Liver (tissue), 8 donors: ENCODE measurements at regions not wholly inside any gene's neighbourhood (a gene's known extent, or its start where the extent isn't known, plus 50 kb on each side); places are given as distances from the start of the nearest gene placed in this dataset.

Experiments used
- DNase-seq: peaks from one replicate; pipeline ENCODE4 v3.0.0-alpha.2; 2017; ENCODE audit warnings: low spot score
- H3K27ac ChIP-seq, 2 donors: one replicate each; pipeline ENCODE4 v1.7.0; 2013; ENCODE audit warnings: inconsistent platforms in 2 of 2, low read length in 2 of 2, control low read depth in 1 of 2, low read depth in 1 of 2, mild to moderate bottlenecking in 1 of 2
- H3K27me3 ChIP-seq, 4 donors: one replicate each; pipeline versions ENCODE4 v1.6.1 to v1.7.0; 2013; ENCODE audit warnings: low read length in 3 of 4, inconsistent platforms in 1 of 4, mild to moderate bottlenecking in 1 of 4, moderate library complexity in 1 of 4; ENCODE audit not compliant: control insufficient read depth in 4 of 4, insufficient read depth in 4 of 4
- H3K36me3 ChIP-seq, 4 donors: one replicate each; pipeline versions ENCODE4 v1.6.1 to v1.7.0; 2013; ENCODE audit warnings: low read length in 3 of 4, mild to moderate bottlenecking in 3 of 4, low read depth in 1 of 4, moderate library complexity in 1 of 4; ENCODE audit not compliant: control insufficient read depth in 4 of 4, insufficient read depth in 3 of 4
- H3K4me1 ChIP-seq, 4 donors: one replicate each; pipeline versions ENCODE4 v1.6.1 to v1.7.0; 2013; ENCODE audit warnings: low read length in 3 of 4, mild to moderate bottlenecking in 3 of 4, moderate library complexity in 1 of 4; ENCODE audit not compliant: control insufficient read depth in 4 of 4, insufficient read depth in 4 of 4
- H3K4me3 ChIP-seq, 3 donors: one replicate each; pipeline versions ENCODE4 v1.6.1 to v1.7.0; 2013; ENCODE audit warnings: low read length in 3 of 3, control low read depth in 1 of 3, low read depth in 1 of 3, mild to moderate bottlenecking in 1 of 3
- H3K9ac ChIP-seq, 2 donors: one replicate each; pipeline ENCODE4 v1.7.0; 2013; ENCODE audit warnings: low read length in 2 of 2, mild to moderate bottlenecking in 2 of 2, moderate library complexity in 2 of 2, control low read depth in 1 of 2, low read depth in 1 of 2
- H3K9me3 ChIP-seq, 4 donors: one replicate each; pipeline versions ENCODE4 v1.6.1 to v1.7.0; 2013; ENCODE audit warnings: low read length in 3 of 4; ENCODE audit not compliant: control insufficient read depth in 4 of 4
- EGR1 ChIP-seq, 2 donors: IDR thresholded peaks; 2 replicates each; pipeline ENCODE4 v1.6.1; 2016 to 2018; ENCODE audit warnings: antibody characterized with exemption in 2 of 2, low read depth in 2 of 2
- GABPA ChIP-seq, 2 donors: IDR thresholded peaks in 1 of 2; conservative IDR thresholded peaks in 1 of 2; 2 replicates each; pipeline ENCODE4 v1.6.1; 2016; ENCODE audit warnings: antibody characterized with exemption in 2 of 2, mild to moderate bottlenecking in 1 of 2, moderate library complexity in 1 of 2
- HNF4A ChIP-seq, 2 donors: conservative IDR thresholded peaks; 2 replicates each; pipeline ENCODE4 v1.6.1; 2016; ENCODE audit warnings: antibody characterized with exemption in 2 of 2, mild to moderate bottlenecking in 2 of 2
- HNF4G ChIP-seq: IDR thresholded peaks from 2 replicates; pipeline ENCODE4 v1.6.1; 2016; ENCODE audit warnings: antibody characterized with exemption
- JUND ChIP-seq, 2 donors: IDR thresholded peaks; 2 replicates each; pipeline ENCODE4 v1.6.1; 2016; ENCODE audit warnings: antibody characterized with exemption in 2 of 2
- NR2F2 ChIP-seq: IDR thresholded peaks from 2 replicates; pipeline ENCODE4 v1.6.1; 2016; ENCODE audit warnings: antibody characterized with exemption
- RAD21 ChIP-seq, 2 donors: IDR thresholded peaks; 2 replicates each; pipeline ENCODE4 v1.6.1; 2016; ENCODE audit warnings: antibody characterized with exemption in 2 of 2, mild to moderate bottlenecking in 2 of 2
- RXRA ChIP-seq, 2 donors: IDR thresholded peaks; 2 replicates each; pipeline ENCODE4 v1.6.1; 2017 to 2018; ENCODE audit warnings: antibody characterized with exemption in 2 of 2, mild to moderate bottlenecking in 1 of 2
- SP1 ChIP-seq: IDR thresholded peaks from 2 replicates; pipeline ENCODE4 v1.6.1; 2018; ENCODE audit warnings: antibody characterized with exemption, mild to moderate bottlenecking
- TAF1 ChIP-seq: conservative IDR thresholded peaks from 2 replicates; pipeline ENCODE4 v1.6.1; 2016; ENCODE audit warnings: antibody characterized with exemption, mild to moderate bottlenecking
- YY1 ChIP-seq: IDR thresholded peaks from 2 replicates; pipeline ENCODE4 v1.6.1; 2016; ENCODE audit warnings: antibody characterized with exemption, mild to moderate bottlenecking
- WGBS: extraction: QIAGEN DNeasy Blood & Tissue Kit; methylation state at CpG from one replicate; pipeline ENCODE4 v1.1.7; 2013; 5-methylcytosine and 5-hydroxymethylcytosine counted together
- TF ChIP-seq, protein P1 (sequence below): IDR thresholded peaks from 2 replicates; pipeline ENCODE4 v1.6.1; 2016; ENCODE audit warnings: antibody characterized with exemption
- TF ChIP-seq, protein P2 (sequence below): IDR thresholded peaks from 2 replicates; pipeline ENCODE4 v1.6.1; 2016; ENCODE audit warnings: antibody characterized with exemption, mild to moderate bottlenecking
- TF ChIP-seq, protein P3 (sequence below): IDR thresholded peaks from 2 replicates; pipeline ENCODE4 v1.6.1; 2016; ENCODE audit warnings: antibody characterized with exemption
- TF ChIP-seq, protein P4 (sequence below): IDR thresholded peaks from 2 replicates; pipeline ENCODE4 v1.6.1; 2016; ENCODE audit warnings: antibody characterized with exemption
- TF ChIP-seq, protein P5 (sequence below): fragments of 150-350 bp; IDR thresholded peaks from 2 replicates; pipeline ENCODE4 v1.5.1; 2017; ENCODE audit warnings: improper control_type of control experiment, low read depth, low read length; ENCODE audit not compliant: missing input control
- donor health status: healthy.
- donor health status: healthy.
- donor health status: healthy.
- donor health status: healthy.
- donor health status: healthy.

DNA sequence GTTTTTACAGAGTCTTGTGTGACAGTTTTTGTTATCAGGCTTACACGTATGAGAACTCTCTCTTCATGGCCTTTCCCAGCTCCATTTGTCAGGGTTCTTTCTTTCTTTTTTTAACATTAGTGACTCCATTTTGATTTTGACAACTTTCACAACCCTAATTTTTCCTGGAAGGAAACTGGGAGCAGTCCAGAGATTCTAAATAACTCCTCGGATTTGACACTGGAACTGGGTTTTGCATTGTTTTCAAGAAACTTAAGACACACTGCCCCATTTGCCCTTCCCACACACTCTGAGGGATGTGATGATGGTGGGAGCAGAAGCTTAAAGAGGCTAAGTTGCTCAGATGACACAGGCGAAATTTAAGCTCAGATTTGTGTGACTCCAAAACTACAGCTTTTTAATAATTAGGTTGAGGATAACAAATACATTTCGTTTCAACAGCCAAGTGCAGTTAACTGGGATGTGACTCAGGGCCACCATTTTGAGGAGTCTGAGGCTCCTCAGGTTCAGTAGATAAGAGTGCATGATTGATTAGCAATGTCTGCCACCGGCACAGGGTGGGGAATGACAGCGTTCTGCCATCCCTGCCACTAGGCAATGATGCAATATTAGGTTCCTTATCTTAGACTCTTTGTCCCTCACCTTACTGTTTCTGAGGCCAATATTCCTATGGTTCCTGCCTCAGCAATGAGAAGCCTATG, 95.1 kb upstream of the ATP1A1 start:
- no peaks in the 10 kb centered on the region for H3K27me3 ChIP-seq
- WGBS = 69% methylated on average over 6 of the region's 6 CpGs
- peaks cover 0 to 13% (median 7%) of the 10 kb centered on the region in 4 donors for H3K4me1 ChIP-seq
- TF ChIP-seq, protein P1, sequence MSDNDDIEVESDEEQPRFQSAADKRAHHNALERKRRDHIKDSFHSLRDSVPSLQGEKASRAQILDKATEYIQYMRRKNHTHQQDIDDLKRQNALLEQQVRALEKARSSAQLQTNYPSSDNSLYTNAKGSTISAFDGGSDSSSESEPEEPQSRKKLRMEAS = no peak
- no peak for TF ChIP-seq YY1
- TF ChIP-seq, protein P2, sequence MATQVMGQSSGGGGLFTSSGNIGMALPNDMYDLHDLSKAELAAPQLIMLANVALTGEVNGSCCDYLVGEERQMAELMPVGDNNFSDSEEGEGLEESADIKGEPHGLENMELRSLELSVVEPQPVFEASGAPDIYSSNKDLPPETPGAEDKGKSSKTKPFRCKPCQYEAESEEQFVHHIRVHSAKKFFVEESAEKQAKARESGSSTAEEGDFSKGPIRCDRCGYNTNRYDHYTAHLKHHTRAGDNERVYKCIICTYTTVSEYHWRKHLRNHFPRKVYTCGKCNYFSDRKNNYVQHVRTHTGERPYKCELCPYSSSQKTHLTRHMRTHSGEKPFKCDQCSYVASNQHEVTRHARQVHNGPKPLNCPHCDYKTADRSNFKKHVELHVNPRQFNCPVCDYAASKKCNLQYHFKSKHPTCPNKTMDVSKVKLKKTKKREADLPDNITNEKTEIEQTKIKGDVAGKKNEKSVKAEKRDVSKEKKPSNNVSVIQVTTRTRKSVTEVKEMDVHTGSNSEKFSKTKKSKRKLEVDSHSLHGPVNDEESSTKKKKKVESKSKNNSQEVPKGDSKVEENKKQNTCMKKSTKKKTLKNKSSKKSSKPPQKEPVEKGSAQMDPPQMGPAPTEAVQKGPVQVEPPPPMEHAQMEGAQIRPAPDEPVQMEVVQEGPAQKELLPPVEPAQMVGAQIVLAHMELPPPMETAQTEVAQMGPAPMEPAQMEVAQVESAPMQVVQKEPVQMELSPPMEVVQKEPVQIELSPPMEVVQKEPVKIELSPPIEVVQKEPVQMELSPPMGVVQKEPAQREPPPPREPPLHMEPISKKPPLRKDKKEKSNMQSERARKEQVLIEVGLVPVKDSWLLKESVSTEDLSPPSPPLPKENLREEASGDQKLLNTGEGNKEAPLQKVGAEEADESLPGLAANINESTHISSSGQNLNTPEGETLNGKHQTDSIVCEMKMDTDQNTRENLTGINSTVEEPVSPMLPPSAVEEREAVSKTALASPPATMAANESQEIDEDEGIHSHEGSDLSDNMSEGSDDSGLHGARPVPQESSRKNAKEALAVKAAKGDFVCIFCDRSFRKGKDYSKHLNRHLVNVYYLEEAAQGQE = no peak
- TF ChIP-seq EGR1 (IDR thresholded peaks at IDR 0.05; ENCODE audit: low read depth in 2 of 2) = no peak
- TF ChIP-seq NR2F2 = no peak
- TF ChIP-seq, protein P3, sequence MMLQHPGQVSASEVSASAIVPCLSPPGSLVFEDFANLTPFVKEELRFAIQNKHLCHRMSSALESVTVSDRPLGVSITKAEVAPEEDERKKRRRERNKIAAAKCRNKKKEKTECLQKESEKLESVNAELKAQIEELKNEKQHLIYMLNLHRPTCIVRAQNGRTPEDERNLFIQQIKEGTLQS = no peak
- no peak for TF ChIP-seq GABPA (IDR thresholded peaks at IDR 0.05 in 1 of 2, conservative IDR thresholded peaks at IDR 0.05 in 1 of 2)
- TF ChIP-seq JUND (IDR thresholded peaks at IDR 0.05) = no peak
- no peak for TF ChIP-seq HNF4G
- TF ChIP-seq SP1 = no peak
- no peak for TF ChIP-seq HNF4A (conservative IDR thresholded peaks at IDR 0.05)
- TF ChIP-seq, protein P4, sequence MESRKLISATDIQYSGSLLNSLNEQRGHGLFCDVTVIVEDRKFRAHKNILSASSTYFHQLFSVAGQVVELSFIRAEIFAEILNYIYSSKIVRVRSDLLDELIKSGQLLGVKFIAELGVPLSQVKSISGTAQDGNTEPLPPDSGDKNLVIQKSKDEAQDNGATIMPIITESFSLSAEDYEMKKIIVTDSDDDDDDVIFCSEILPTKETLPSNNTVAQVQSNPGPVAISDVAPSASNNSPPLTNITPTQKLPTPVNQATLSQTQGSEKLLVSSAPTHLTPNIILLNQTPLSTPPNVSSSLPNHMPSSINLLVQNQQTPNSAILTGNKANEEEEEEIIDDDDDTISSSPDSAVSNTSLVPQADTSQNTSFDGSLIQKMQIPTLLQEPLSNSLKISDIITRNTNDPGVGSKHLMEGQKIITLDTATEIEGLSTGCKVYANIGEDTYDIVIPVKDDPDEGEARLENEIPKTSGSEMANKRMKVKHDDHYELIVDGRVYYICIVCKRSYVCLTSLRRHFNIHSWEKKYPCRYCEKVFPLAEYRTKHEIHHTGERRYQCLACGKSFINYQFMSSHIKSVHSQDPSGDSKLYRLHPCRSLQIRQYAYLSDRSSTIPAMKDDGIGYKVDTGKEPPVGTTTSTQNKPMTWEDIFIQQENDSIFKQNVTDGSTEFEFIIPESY = no peak
- no peak for TF ChIP-seq RAD21 (IDR thresholded peaks at IDR 0.05)
- TF ChIP-seq, protein P5, sequence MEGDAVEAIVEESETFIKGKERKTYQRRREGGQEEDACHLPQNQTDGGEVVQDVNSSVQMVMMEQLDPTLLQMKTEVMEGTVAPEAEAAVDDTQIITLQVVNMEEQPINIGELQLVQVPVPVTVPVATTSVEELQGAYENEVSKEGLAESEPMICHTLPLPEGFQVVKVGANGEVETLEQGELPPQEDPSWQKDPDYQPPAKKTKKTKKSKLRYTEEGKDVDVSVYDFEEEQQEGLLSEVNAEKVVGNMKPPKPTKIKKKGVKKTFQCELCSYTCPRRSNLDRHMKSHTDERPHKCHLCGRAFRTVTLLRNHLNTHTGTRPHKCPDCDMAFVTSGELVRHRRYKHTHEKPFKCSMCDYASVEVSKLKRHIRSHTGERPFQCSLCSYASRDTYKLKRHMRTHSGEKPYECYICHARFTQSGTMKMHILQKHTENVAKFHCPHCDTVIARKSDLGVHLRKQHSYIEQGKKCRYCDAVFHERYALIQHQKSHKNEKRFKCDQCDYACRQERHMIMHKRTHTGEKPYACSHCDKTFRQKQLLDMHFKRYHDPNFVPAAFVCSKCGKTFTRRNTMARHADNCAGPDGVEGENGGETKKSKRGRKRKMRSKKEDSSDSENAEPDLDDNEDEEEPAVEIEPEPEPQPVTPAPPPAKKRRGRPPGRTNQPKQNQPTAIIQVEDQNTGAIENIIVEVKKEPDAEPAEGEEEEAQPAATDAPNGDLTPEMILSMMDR = no peak
- TF ChIP-seq RXRA (IDR thresholded peaks at IDR 0.05) = no peak
- TF ChIP-seq TAF1 = no peak
- no peak for DNase-seq
- no peak overlapping the region for H3K4me3 ChIP-seq
- H3K9me3 ChIP-seq = no peaks in the 10 kb centered on the region
- no peak overlapping the region for H3K27ac ChIP-seq
- no peak overlapping the region for H3K9ac ChIP-seq
- H3K36me3 ChIP-seq = no peaks in the 10 kb centered on the region
